Peyer's patch (tissue), 4 donors: ENCODE measurements at regions not wholly inside any gene's neighbourhood (a gene's known extent, or its start where the extent isn't known, plus 50 kb on each side); places are given as distances from the start of the nearest gene placed in this dataset.

Source experiments
- POLR2A ChIP-seq, 2 donors: fragments of 450-650 bp; IDR thresholded peaks; one replicate each; pipeline ENCODE4 v1.5.1; 2017; ENCODE audit warnings: antibody characterized with exemption in 2 of 2, mild to moderate bottlenecking in 2 of 2, moderate library complexity in 2 of 2
- TF ChIP-seq, protein P1 (sequence below), 6 experiments: fragments of 450-650 bp in 4 of 6; fragments of 200-600 bp in 2 of 6; sonication (generic) in 1 of 6; IDR thresholded peaks; one replicate each; pipeline ENCODE4 v1.5.1; 2017 to 2019; ENCODE audit warnings: antibody characterized with exemption in 6 of 6, mild to moderate bottlenecking in 3 of 6, moderate library complexity in 1 of 6

DNA sequence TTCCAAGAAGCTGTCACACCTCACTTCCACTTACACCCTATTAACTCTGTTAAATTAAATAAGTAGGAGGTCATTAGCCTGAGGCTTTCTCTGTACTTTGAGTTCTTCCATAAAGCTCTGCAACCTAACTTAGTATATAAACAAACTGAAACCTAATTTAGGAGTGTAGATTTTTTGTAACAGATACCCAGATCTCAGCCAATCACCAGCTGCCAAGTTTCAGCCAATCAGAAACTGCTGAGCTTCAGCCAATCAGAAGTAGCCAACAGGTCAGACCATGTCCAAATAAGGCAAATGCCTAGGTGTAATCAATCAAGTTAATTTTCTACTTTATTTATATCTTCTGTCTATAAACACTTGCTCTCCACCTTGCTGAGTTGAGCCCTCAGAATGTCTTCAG lies 142.7 kb upstream of the SULF2 start:
- TF ChIP-seq, protein P1, sequence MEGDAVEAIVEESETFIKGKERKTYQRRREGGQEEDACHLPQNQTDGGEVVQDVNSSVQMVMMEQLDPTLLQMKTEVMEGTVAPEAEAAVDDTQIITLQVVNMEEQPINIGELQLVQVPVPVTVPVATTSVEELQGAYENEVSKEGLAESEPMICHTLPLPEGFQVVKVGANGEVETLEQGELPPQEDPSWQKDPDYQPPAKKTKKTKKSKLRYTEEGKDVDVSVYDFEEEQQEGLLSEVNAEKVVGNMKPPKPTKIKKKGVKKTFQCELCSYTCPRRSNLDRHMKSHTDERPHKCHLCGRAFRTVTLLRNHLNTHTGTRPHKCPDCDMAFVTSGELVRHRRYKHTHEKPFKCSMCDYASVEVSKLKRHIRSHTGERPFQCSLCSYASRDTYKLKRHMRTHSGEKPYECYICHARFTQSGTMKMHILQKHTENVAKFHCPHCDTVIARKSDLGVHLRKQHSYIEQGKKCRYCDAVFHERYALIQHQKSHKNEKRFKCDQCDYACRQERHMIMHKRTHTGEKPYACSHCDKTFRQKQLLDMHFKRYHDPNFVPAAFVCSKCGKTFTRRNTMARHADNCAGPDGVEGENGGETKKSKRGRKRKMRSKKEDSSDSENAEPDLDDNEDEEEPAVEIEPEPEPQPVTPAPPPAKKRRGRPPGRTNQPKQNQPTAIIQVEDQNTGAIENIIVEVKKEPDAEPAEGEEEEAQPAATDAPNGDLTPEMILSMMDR (IDR thresholded peaks at IDR 0.05), result no peak
- no peak for TF ChIP-seq POLR2A (IDR thresholded peaks at IDR 0.05)
